ENCODE measurements at regions not wholly inside any gene's neighbourhood (a gene's known extent, or its start where the extent isn't known, plus 50 kb on each side); places are given as distances from the start of the nearest gene placed in this dataset.
"Not testable (repeated sequence)": the region's sequence is repeated elsewhere in the genome, so short reads cannot be mapped to it uniquely, and the experiment has no call there.

GRCh38 chr2:2742726-2743125 is 411.7 kb upstream of the MYT1L start:
- DNase-seq (ENCODE audit: low spot score): no peak

- no peak for DNase-seq (ENCODE audit: low spot score)
Measured at GRCh38 chr2:2740238-2740775, 409.2 kb upstream of the MYT1L start.

- DNase-seq (ENCODE audit: low spot score): peak; percentile 54
Measured at GRCh38 chr2:2739231-2739795, 408.2 kb upstream of the MYT1L start.

- DNase-seq (ENCODE audit: low spot score): no peak
Measured at GRCh38 chr2:2738684-2739083, 407.6 kb upstream of the MYT1L start.

- DNase-seq (ENCODE audit: low spot score): no peak
Measured at GRCh38 chr2:2738276-2738675, 407.2 kb upstream of the MYT1L start.

GRCh38 chr2:2735041-2735440 is 404.0 kb upstream of the MYT1L start:
- DNase-seq (ENCODE audit: low spot score): no peak

- no peak for DNase-seq (ENCODE audit: low spot score)
Measured at GRCh38 chr2:2734308-2734707, 403.2 kb upstream of the MYT1L start.

- no peak for DNase-seq (ENCODE audit: low spot score)
Measured at GRCh38 chr2:2733818-2734217, 402.7 kb upstream of the MYT1L start.

- no peak for DNase-seq (ENCODE audit: low spot score)
Measured at GRCh38 chr2:2732331-2733119, 401.4 kb upstream of the MYT1L start.

- DNase-seq (ENCODE audit: low spot score): no peak
Measured at GRCh38 chr2:2731816-2732284, 400.8 kb upstream of the MYT1L start.

GRCh38 chr2:2731101-2731815 is 400.2 kb upstream of the MYT1L start:
- DNase-seq (ENCODE audit: low spot score): no peak

- DNase-seq (ENCODE audit: low spot score): no peak
Measured at GRCh38 chr2:2730301-2730833, 399.3 kb upstream of the MYT1L start.

GRCh38 chr2:2729246-2729645 is 398.2 kb upstream of the MYT1L start:
- DNase-seq (ENCODE audit: low spot score): no peak

GRCh38 chr2:2728635-2729034 is 397.6 kb upstream of the MYT1L start:
- DNase-seq (ENCODE audit: low spot score): no peak

- DNase-seq (ENCODE audit: low spot score): no peak
Measured at GRCh38 chr2:2727876-2728511, 396.9 kb upstream of the MYT1L start.

GRCh38 chr2:2726163-2726562 is 395.1 kb upstream of the MYT1L start:
- no peak for DNase-seq (ENCODE audit: low spot score)

- DNase-seq (ENCODE audit: low spot score): no peak
Measured at GRCh38 chr2:2723064-2723463, 392.0 kb upstream of the MYT1L start.

GRCh38 chr2:2721296-2721835 is 390.3 kb upstream of the MYT1L start:
- no peak for DNase-seq (ENCODE audit: low spot score)

- not testable (repeated sequence) for DNase-seq (ENCODE audit: low spot score)
Measured at GRCh38 chr2:2720806-2721205, 389.7 kb upstream of the MYT1L start.

- no peak for DNase-seq (ENCODE audit: low spot score)
Measured at GRCh38 chr2:2720351-2720750, 389.3 kb upstream of the MYT1L start.

GRCh38 chr2:2719781-2720180 is 388.7 kb upstream of the MYT1L start:
- no peak for DNase-seq (ENCODE audit: low spot score)

- no peak for DNase-seq (ENCODE audit: low spot score)
Measured at GRCh38 chr2:2719015-2719414, 387.9 kb upstream of the MYT1L start.
